Ishikawa (cell line): ENCODE measurements at regions not wholly inside any gene's neighbourhood (a gene's known extent, or its start where the extent isn't known, plus 50 kb on each side); places are given as distances from the start of the nearest gene placed in this dataset.

Experiments
- CEBPB ChIP-seq: IDR thresholded peaks from 2 replicates; pipeline ENCODE4 v1.6.1; 2012
- CREB1 ChIP-seq: IDR thresholded peaks from 2 replicates; pipeline ENCODE4 v1.6.1; 2012; ENCODE audit warnings: low read depth
- EGR1 ChIP-seq: IDR thresholded peaks from 2 replicates; pipeline ENCODE4 v1.6.1; 2012
- EP300 ChIP-seq: IDR thresholded peaks from 2 replicates; pipeline ENCODE4 v1.6.1; 2012; ENCODE audit warnings: borderline replicate concordance
- NFIC ChIP-seq: IDR thresholded peaks from 2 replicates; pipeline ENCODE4 v1.6.1; 2012
- RAD21 ChIP-seq: IDR thresholded peaks from 2 replicates; pipeline ENCODE4 v1.6.1; 2012; ENCODE audit warnings: low read depth
- YY1 ChIP-seq: IDR thresholded peaks from 2 replicates; pipeline ENCODE4 v1.6.1; 2012; ENCODE audit warnings: low read depth
- ZBTB7A ChIP-seq: IDR thresholded peaks from 2 replicates; pipeline ENCODE4 v1.6.1; 2012; ENCODE audit warnings: low read depth
- TF ChIP-seq, protein P1 (sequence below): IDR thresholded peaks from 2 replicates; pipeline ENCODE4 v1.6.1; 2012; ENCODE audit warnings: low read depth, mild to moderate bottlenecking

DNA sequence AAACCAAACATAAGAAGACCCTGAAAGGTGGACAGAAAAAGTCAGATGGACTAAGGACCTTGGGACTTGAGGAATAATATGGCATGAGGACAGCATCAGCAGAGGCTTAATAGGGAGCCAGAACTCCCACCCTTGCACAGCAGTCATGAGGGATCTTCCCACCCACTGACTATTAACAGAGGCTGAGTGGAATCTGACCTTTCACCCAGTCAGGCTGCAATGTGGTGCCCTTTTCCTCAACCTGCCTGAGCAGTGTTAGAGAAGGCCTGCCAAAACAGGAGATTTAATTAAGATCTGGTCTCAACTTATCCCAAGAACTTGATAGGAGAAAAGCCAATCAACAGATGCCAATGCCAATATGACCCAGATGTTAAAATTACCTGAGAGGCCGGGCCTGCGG is 481.9 kb downstream of the KDM4C start:
- TF ChIP-seq, protein P1, sequence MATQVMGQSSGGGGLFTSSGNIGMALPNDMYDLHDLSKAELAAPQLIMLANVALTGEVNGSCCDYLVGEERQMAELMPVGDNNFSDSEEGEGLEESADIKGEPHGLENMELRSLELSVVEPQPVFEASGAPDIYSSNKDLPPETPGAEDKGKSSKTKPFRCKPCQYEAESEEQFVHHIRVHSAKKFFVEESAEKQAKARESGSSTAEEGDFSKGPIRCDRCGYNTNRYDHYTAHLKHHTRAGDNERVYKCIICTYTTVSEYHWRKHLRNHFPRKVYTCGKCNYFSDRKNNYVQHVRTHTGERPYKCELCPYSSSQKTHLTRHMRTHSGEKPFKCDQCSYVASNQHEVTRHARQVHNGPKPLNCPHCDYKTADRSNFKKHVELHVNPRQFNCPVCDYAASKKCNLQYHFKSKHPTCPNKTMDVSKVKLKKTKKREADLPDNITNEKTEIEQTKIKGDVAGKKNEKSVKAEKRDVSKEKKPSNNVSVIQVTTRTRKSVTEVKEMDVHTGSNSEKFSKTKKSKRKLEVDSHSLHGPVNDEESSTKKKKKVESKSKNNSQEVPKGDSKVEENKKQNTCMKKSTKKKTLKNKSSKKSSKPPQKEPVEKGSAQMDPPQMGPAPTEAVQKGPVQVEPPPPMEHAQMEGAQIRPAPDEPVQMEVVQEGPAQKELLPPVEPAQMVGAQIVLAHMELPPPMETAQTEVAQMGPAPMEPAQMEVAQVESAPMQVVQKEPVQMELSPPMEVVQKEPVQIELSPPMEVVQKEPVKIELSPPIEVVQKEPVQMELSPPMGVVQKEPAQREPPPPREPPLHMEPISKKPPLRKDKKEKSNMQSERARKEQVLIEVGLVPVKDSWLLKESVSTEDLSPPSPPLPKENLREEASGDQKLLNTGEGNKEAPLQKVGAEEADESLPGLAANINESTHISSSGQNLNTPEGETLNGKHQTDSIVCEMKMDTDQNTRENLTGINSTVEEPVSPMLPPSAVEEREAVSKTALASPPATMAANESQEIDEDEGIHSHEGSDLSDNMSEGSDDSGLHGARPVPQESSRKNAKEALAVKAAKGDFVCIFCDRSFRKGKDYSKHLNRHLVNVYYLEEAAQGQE: no peak
- TF ChIP-seq YY1 (no peak), NFIC (no peak), EP300 (no peak), CREB1 (no peak), RAD21 (no peak), EGR1 (no peak), CEBPB (no peak), ZBTB7A (no peak)
